ENCODE measurements at regions not wholly inside any gene's neighbourhood (a gene's known extent, or its start where the extent isn't known, plus 50 kb on each side); places are given as distances from the start of the nearest gene placed in this dataset.
A peak's percentile ranks its signal among the peaks of the same experiment; 100 is the strongest.
"Not testable (repeated sequence)": the region's sequence is repeated elsewhere in the genome, so short reads cannot be mapped to it uniquely, and the experiment has no call there.

- Mint-ChIP-seq H3K4me1 (no peaks in the 10 kb centered on the region), H3K27ac (no peak overlapping the region), H3K27me3 (no peaks in the 10 kb centered on the region), H3K9me3 (peaks cover 0 to 13% (median 0%) of the 10 kb centered on the region in 9 donors), H3K4me3 (no peak overlapping the region), H3K36me3 (no peaks in the 10 kb centered on the region)
- POLR2A ChIA-PET, result no interaction called here
- no peak for DNase-seq
- ATAC-seq, result no peak
These were observed 464.1 kb upstream of the TRAM1L1 start for GRCh38 chr4:117549524-117549923.

GRCh38 chr4:117550085-117550484 is 464.7 kb upstream of the TRAM1L1 start:
- Mint-ChIP-seq H3K36me3 (no peaks in the 10 kb centered on the region), H3K4me1 (no peaks in the 10 kb centered on the region), H3K27me3 (no peaks in the 10 kb centered on the region), H3K27ac (no peak overlapping the region), H3K4me3 (no peak overlapping the region), H3K9me3 (peaks cover 0 to 14% (median 0%) of the 10 kb centered on the region in 9 donors)
- no peak for ATAC-seq
- DNase-seq, result no peak
- POLR2A ChIA-PET, result no interaction called here

GRCh38 chr4:117560329-117560728 is 474.0 kb upstream of the NDST3 start:
- Mint-ChIP-seq H3K27me3 (no peaks in the 10 kb centered on the region), H3K9me3 (peaks cover 0 to 15% (median 0%) of the 10 kb centered on the region in 9 donors), H3K36me3 (no peaks in the 10 kb centered on the region), H3K4me3 (no peak overlapping the region), H3K4me1 (peaks cover 0 to 2% (median 0%) of the 10 kb centered on the region in 4 donors), H3K27ac (no peak overlapping the region)
- POLR2A ChIA-PET, result no interaction called here
- ATAC-seq (no peak), DNase-seq (no peak)

- Mint-ChIP-seq H3K4me1 (no peaks in the 10 kb centered on the region), H3K36me3 (no peaks in the 10 kb centered on the region), H3K27me3 (peaks cover 0 to 4% (median 0%) of the 10 kb centered on the region in 5 donors), H3K4me3 (no peak overlapping the region), H3K27ac (no peak overlapping the region), H3K9me3 (peaks cover 0 to 10% (median 0%) of the 10 kb centered on the region in 9 donors)
- no peak for DNase-seq
- ATAC-seq, result no peak
- POLR2A ChIA-PET, result interaction anchor here (0.6 kb wide), 1 partner anchor 614 kb away, joined by 3 read pairs; no protein-coding TSS in a partner anchor
These were observed 460.2 kb upstream of the NDST3 start for GRCh38 chr4:117574085-117574484.

- H3K4me3 Mint-ChIP-seq, result no peak overlapping the region
These were observed 458.4 kb upstream of the NDST3 start for GRCh38 chr4:117575850-117576249.

GRCh38 chr4:117577686-117578311 is 456.5 kb upstream of the NDST3 start:
- Mint-ChIP-seq H3K4me1 (no peaks in the 10 kb centered on the region), H3K9me3 (peaks cover 0 to 5% (median under 1%) of the 10 kb centered on the region in 9 donors), H3K27ac (no peak overlapping the region), H3K4me3 (no peak overlapping the region), H3K27me3 (peaks cover 0 to 2% (median 0%) of the 10 kb centered on the region in 5 donors), H3K36me3 (no peaks in the 10 kb centered on the region)
- no peak for DNase-seq
- POLR2A ChIA-PET, result no interaction called here
- no peak for ATAC-seq

More at GRCh38 chr4:117575850-117576249, 458.4 kb upstream of the NDST3 start:
- peaks cover 0 to 4% (median 0%) of the 10 kb centered on the region in 5 donors for H3K27me3 Mint-ChIP-seq
- peaks cover 0 to 10% (median 0%) of the 10 kb centered on the region in 9 donors for H3K9me3 Mint-ChIP-seq
- no peak overlapping the region for H3K27ac Mint-ChIP-seq
- POLR2A ChIA-PET, result interaction anchor here (0.6 kb wide), 1 partner anchor 61 kb away, joined by 3 read pairs; no protein-coding TSS in a partner anchor
- ATAC-seq, result peak; percentile 50 to 64
- no peak for DNase-seq
- no peaks in the 10 kb centered on the region for H3K4me1 Mint-ChIP-seq
- H3K36me3 Mint-ChIP-seq, result no peaks in the 10 kb centered on the region

GRCh38 chr4:117588771-117589170 is 445.5 kb upstream of the NDST3 start:
- ATAC-seq, result no peak
- DNase-seq, result no peak
- no peaks in the 10 kb centered on the region for H3K36me3 Mint-ChIP-seq
- H3K27ac Mint-ChIP-seq, result no peak overlapping the region
- H3K27me3 Mint-ChIP-seq, result no peaks in the 10 kb centered on the region
- no peaks in the 10 kb centered on the region for H3K4me1 Mint-ChIP-seq
- H3K4me3 Mint-ChIP-seq, result no peak overlapping the region
- peaks cover 0 to 3% (median 0%) of the 10 kb centered on the region in 9 donors for H3K9me3 Mint-ChIP-seq
- POLR2A ChIA-PET, result no interaction called here

- no peak overlapping the region for H3K27ac Mint-ChIP-seq
- H3K4me1 Mint-ChIP-seq, result no peaks in the 10 kb centered on the region
- H3K36me3 Mint-ChIP-seq, result no peaks in the 10 kb centered on the region
- DNase-seq (no peak), ATAC-seq (no peak)
- no peak overlapping the region for H3K4me3 Mint-ChIP-seq
- no peaks in the 10 kb centered on the region for H3K27me3 Mint-ChIP-seq
- H3K9me3 Mint-ChIP-seq, result peaks cover 0 to 7% (median 0%) of the 10 kb centered on the region in 9 donors
- POLR2A ChIA-PET, result no interaction called here
These were observed 437.3 kb upstream of the NDST3 start for GRCh38 chr4:117596917-117597480.

GRCh38 chr4:117599393-117599792 is 434.9 kb upstream of the NDST3 start:
- H3K27me3 Mint-ChIP-seq, POLR2A ChIA-PET, DNase-seq, H3K27ac Mint-ChIP-seq, H3K4me1 Mint-ChIP-seq, ATAC-seq, H3K4me3 Mint-ChIP-seq, H3K36me3 Mint-ChIP-seq, H3K9me3 Mint-ChIP-seq: not testable (repeated sequence)

GRCh38 chr4:117600936-117601335 is 433.4 kb upstream of the NDST3 start:
- H3K9me3 Mint-ChIP-seq, H3K27ac Mint-ChIP-seq, POLR2A ChIA-PET, H3K4me3 Mint-ChIP-seq, DNase-seq, ATAC-seq, H3K4me1 Mint-ChIP-seq, H3K36me3 Mint-ChIP-seq, H3K27me3 Mint-ChIP-seq: not testable (repeated sequence)

GRCh38 chr4:117610706-117611308 is 423.5 kb upstream of the NDST3 start:
- POLR2A ChIA-PET, result no interaction called here
- Mint-ChIP-seq H3K27me3 (peaks cover 0 to 3% (median 0%) of the 10 kb centered on the region in 5 donors), H3K4me3 (no peak overlapping the region), H3K9me3 (peaks cover 14 to 53% (median 16%) of the 10 kb centered on the region in 9 donors), H3K27ac (no peak overlapping the region), H3K36me3 (peaks cover 0 to 5% (median 0%) of the 10 kb centered on the region in 3 donors), H3K4me1 (no peaks in the 10 kb centered on the region)
- DNase-seq, result no peak
- ATAC-seq, result no peak

GRCh38 chr4:117621673-117622072 is 412.6 kb upstream of the NDST3 start:
- Mint-ChIP-seq H3K27me3 (no peaks in the 10 kb centered on the region), H3K4me3 (no peak overlapping the region), H3K4me1 (no peaks in the 10 kb centered on the region), H3K9me3 (peaks cover 3 to 32% (median 4%) of the 10 kb centered on the region in 9 donors), H3K27ac (no peak overlapping the region), H3K36me3 (no peaks in the 10 kb centered on the region)
- ATAC-seq (no peak), DNase-seq (no peak)
- POLR2A ChIA-PET, result no interaction called here

- Mint-ChIP-seq H3K9me3 (peaks cover 0 to 20% (median 3%) of the 10 kb centered on the region in 9 donors), H3K4me3 (no peak overlapping the region), H3K27ac (no peak overlapping the region), H3K27me3 (no peaks in the 10 kb centered on the region), H3K4me1 (no peaks in the 10 kb centered on the region), H3K36me3 (no peaks in the 10 kb centered on the region)
- POLR2A ChIA-PET, result no interaction called here
- no peak for DNase-seq
- no peak for ATAC-seq
These were observed 411.0 kb upstream of the NDST3 start for GRCh38 chr4:117623326-117623725.

All from naive thymus-derived CD8-positive, alpha-beta T cell (primary cell).